ENCODE measurements at regions not wholly inside any gene's neighbourhood (a gene's known extent, or its start where the extent isn't known, plus 50 kb on each side); places are given as distances from the start of the nearest gene placed in this dataset.

DNA sequence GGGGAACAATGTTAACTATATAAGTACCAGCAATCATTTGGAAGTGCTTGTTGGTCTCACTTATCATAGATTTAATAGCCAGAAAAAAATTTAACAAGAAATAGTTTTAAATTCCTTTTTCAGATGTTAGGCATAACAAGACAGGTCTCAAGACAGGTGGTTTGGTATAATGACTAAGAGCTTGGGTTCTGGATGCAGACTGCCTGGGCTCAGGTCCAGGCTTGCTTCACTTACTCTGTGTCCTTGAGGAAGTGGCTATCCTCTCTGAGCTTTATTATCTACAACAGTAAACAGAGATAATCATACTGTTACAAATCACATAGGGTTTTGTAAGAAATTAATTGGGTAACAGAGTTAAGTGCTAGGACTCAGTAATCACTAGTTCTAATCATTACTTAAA lies 338.0 kb upstream of the FLRT2 start:
- no peak for DNase-seq (ENCODE audit: low read depth)
- TF ChIP-seq, protein P1, sequence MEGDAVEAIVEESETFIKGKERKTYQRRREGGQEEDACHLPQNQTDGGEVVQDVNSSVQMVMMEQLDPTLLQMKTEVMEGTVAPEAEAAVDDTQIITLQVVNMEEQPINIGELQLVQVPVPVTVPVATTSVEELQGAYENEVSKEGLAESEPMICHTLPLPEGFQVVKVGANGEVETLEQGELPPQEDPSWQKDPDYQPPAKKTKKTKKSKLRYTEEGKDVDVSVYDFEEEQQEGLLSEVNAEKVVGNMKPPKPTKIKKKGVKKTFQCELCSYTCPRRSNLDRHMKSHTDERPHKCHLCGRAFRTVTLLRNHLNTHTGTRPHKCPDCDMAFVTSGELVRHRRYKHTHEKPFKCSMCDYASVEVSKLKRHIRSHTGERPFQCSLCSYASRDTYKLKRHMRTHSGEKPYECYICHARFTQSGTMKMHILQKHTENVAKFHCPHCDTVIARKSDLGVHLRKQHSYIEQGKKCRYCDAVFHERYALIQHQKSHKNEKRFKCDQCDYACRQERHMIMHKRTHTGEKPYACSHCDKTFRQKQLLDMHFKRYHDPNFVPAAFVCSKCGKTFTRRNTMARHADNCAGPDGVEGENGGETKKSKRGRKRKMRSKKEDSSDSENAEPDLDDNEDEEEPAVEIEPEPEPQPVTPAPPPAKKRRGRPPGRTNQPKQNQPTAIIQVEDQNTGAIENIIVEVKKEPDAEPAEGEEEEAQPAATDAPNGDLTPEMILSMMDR (IDR thresholded peaks at IDR 0.05; ENCODE audit: control insufficient read depth, insufficient read depth, low read depth, low read length, missing control alignments): no peak
- H3K4me3 ChIP-seq (ENCODE audit: control insufficient read depth, low read depth, low read length): no peak overlapping the region

DNA sequence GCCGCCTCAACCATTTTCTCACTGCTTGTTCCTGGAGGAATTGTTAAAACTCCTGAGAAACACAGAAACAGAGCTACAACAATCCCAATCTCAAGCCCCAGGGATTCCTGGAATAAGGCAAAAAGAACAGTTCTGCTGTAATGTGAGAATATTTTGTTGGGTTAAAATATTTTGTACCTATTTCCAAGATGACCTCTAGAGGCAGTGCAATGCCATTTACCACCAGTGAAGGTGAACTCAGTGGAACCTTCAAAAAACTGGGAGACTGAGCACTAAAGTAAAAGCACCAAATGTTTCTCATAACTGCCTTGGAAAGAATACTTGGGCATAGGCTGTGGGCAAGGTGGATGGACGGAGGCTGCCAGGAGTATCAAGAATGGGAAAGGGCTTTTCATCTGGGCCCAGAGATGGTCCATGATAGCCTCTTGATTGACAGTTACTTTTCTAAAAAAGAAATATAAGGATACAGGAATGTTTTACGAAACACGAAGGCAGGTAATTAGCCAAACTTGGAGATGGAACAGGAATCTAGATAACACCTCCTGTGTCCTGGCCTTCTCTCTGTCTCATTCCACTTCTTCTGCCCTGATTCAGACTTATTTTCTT lies 334.0 kb upstream of the FLRT2 start:
- TF ChIP-seq, protein P1 (IDR thresholded peaks at IDR 0.05; ENCODE audit: control insufficient read depth, insufficient read depth, low read depth, low read length, missing control alignments): peak; percentile 67
- no peak overlapping the region for H3K4me3 ChIP-seq (ENCODE audit: control insufficient read depth, low read depth, low read length)
- DNase-seq (ENCODE audit: low read depth): no peak

DNA sequence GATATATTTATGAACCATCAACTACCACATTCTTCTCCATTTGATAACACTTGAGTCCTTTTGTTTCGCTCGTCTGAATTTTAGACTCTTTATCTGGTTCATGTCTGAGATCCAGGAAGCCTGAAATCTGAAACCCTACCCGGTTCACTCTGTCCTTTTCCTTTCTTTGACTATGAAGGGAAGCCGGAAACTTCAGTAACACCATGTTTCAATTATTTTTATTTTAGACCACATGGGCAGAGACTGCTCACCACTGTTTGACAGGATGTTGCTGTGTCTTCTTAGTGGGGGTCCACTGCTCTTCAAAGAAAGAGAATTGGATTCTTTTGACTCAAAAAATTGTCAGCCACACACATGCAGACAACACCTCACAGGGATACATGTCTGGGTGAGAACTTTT lies 331.9 kb upstream of the FLRT2 start:
- DNase-seq (ENCODE audit: low read depth): no peak
- H3K4me3 ChIP-seq (ENCODE audit: control insufficient read depth, low read depth, low read length): no peak overlapping the region
- TF ChIP-seq, protein P1 (IDR thresholded peaks at IDR 0.05; ENCODE audit: control insufficient read depth, insufficient read depth, low read depth, low read length, missing control alignments): no peak

DNA sequence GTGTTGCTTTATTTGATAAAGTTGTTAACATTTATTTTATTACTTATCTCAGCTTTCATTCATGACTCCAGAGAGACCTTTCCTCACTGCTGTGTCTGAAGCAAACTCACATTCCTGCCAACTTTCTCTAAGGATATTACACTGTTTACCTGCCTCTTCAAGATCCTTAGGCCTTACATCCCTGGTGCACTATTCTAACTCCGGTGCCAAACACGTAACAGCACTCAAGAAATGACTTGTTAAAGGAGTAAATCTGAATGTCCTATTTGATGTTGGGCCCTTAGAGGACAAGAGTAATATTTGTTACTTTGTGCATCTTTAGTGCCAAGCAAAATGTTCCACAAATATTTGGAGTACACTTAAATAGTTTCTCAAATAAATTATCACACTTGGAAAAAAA lies 324.1 kb upstream of the FLRT2 start:
- no peak for DNase-seq (ENCODE audit: low read depth)
- TF ChIP-seq, protein P1 (IDR thresholded peaks at IDR 0.05; ENCODE audit: control insufficient read depth, insufficient read depth, low read depth, low read length, missing control alignments): no peak
- H3K4me3 ChIP-seq (ENCODE audit: control insufficient read depth, low read depth, low read length): no peak overlapping the region

DNA sequence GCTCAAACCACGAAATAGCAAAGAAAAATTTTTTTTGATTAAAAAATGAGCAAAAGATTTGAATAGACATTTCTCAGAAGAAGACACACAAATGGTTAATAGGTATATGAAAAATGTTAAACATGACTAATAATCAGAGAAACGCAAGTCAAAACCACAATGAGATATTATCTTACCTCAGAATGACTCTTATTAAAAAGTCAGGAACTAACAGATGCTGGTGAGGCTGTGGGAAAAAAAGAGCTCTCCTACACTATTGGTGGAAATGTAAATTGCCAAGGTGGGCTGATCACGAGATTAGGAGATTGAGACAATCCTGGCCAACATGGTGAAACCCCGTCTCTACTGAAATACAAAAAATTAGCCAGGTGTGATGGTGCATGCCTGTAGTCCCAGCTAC lies 315.5 kb upstream of the FLRT2 start:
- TF ChIP-seq, protein P1 (IDR thresholded peaks at IDR 0.05; ENCODE audit: control insufficient read depth, insufficient read depth, low read depth, low read length, missing control alignments): no peak
- no peak overlapping the region for H3K4me3 ChIP-seq (ENCODE audit: control insufficient read depth, low read depth, low read length)
- no peak for DNase-seq (ENCODE audit: low read depth)

DNA sequence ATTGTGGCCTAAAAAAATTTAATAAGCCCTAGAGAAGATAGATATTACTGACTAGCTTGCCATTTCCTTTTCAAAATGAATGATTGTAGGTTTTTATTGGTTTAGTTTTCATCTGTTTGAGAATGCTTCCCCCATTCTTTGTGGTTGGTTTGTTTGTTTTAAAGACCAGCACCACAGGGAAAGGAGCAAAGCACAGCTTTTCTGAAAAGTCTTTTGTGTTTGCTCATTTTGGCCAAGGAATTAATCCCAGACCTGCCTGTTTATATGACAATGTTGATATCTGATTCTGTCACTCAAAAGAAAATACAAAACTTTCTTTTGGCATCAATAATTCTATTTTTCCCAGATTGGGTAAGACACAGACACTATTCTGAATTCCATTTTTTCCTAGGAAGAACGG lies 312.5 kb upstream of the FLRT2 start:
- H3K4me3 ChIP-seq (ENCODE audit: control insufficient read depth, low read depth, low read length): no peak overlapping the region
- no peak for DNase-seq (ENCODE audit: low read depth)
- TF ChIP-seq, protein P1 (IDR thresholded peaks at IDR 0.05; ENCODE audit: control insufficient read depth, insufficient read depth, low read depth, low read length, missing control alignments): no peak

DNA sequence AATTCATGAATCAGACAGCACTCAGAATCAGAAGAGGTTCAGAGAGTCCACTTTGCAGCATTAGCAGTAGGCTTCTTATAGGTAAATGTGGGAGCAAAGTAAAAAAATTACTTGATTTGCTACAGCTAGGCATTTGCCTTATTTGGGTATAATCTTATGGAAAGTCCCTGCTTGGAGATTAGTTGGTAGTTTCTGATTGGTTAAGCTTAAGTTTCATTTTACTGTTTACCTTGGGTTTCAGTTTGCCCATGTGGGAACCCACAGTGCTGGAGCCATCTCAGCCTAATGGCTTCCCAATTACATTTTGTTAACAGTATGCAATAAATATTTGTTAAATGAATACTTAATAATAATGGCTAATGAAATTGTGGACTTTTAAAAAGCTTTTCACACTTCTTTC lies 311.0 kb upstream of the FLRT2 start:
- TF ChIP-seq, protein P1 (IDR thresholded peaks at IDR 0.05; ENCODE audit: control insufficient read depth, insufficient read depth, low read depth, low read length, missing control alignments): no peak
- DNase-seq (ENCODE audit: low read depth): no peak
- H3K4me3 ChIP-seq (ENCODE audit: control insufficient read depth, low read depth, low read length): no peak overlapping the region
